HCT116 (cell line): ENCODE measurements at regions not wholly inside any gene's neighbourhood (a gene's known extent, or its start where the extent isn't known, plus 50 kb on each side); places are given as distances from the start of the nearest gene placed in this dataset.

Experiments
- ATAC-seq: fragments of 200-7000 bp; cut with Tn5 transposase; 2 replicates; pipeline ENCODE4 v1.9.1; 2020; ENCODE audit warnings: mild to moderate bottlenecking, moderate library complexity
- BruUV-seq: library from RNA; stranded (reverse); fragments of 400-500 nt; replicated peaks from 2 replicates; lab custom pipeline; 2021; lab: Mats Ljungman, UMichigan
- CTCF ChIA-PET: fragments of 300-600 bp; sonication (Branson Sonifier 250); formaldehyde crosslinking; loops from one replicate; lab custom pipeline; 2021; ENCODE audit warnings: antibody characterized with exemption; lab: Charles Lee
- POLR2A ChIA-PET: fragments of 300-600, 350-600 bp; sonication (Branson Sonifier 250); formaldehyde crosslinking; loops from one replicate; lab custom pipeline; 2021; ENCODE audit warnings: antibody characterized with exemption; lab: Charles Lee
- RAD21 ChIA-PET, 2 experiments: fragments of 300-600 bp; sonication (Branson Sonifier 250); formaldehyde crosslinking; loops; one replicate each; lab custom pipeline; 2023; ENCODE audit warnings: low total read pairs in 2 of 2; ENCODE audit not compliant: uncharacterized antibody in 2 of 2, unreplicated experiment in 2 of 2, low non-redundant PET in 1 of 2; lab: Charles Lee
- DNase-seq: peaks from one replicate; pipeline ENCODE4 v3.0.0-alpha.2; 2010; ENCODE audit warnings: low read depth, low spot score
- H2AFZ ChIP-seq: fragments of 200-600 bp; shearing (Covaris generic), sonication (generic); 2 replicates; pipeline ENCODE4 v1.6.1; 2017; ENCODE audit warnings: low read depth, mixed run types, mixed read lengths, antibody characterized with exemption, low read length; ENCODE audit not compliant: poor library complexity, severe bottlenecking
- H3K27ac ChIP-seq: 2 replicates; pipeline ENCODE4 v1.5.1; 2012; ENCODE audit warnings: low read depth, low read length
- H3K27me3 ChIP-seq: fragments of 200-600 bp; sonication (generic); 2 replicates; pipeline ENCODE4 v1.6.1; 2016; ENCODE audit warnings: mixed run types, low read length, mixed read lengths; ENCODE audit not compliant: insufficient read depth
- H3K36me3 ChIP-seq, 2 experiments: fragments of 200-500 bp in 1 of 2; fragments of 200-600 bp in 1 of 2; sonication (Bioruptor generic) in 1 of 2; sonication (generic) in 1 of 2; 2 replicates each; pipeline versions ENCODE4 v1.5.1 to v1.6.1; 2014 to 2016; ENCODE audit warnings: low read length in 2 of 2, inconsistent platforms in 1 of 2, mixed read lengths in 1 of 2, mixed run types in 1 of 2; ENCODE audit not compliant: insufficient read depth in 2 of 2, control insufficient read depth in 1 of 2
- H3K4me1 ChIP-seq, 2 experiments: fragments of 200-600 bp in 1 of 2; sonication (generic) in 1 of 2; 2 replicates each; pipeline versions ENCODE4 v1.5.1 to v1.6.1; 2012 to 2017; ENCODE audit warnings: low read length in 2 of 2, inconsistent platforms in 1 of 2, mild to moderate bottlenecking in 1 of 2, mixed read lengths in 1 of 2, mixed run types in 1 of 2, moderate library complexity in 1 of 2; ENCODE audit not compliant: insufficient read depth in 2 of 2, control insufficient read depth in 1 of 2
- H3K4me2 ChIP-seq: fragments of 200-600 bp; sonication (generic); 2 replicates; pipeline ENCODE4 v1.6.1; 2017; ENCODE audit warnings: mixed run types, low read length, mixed read lengths
- H3K4me3 ChIP-seq, 2 experiments: fragments of 200-600 bp in 1 of 2; sonication (generic) in 1 of 2; replicated peaks in 1 of 2; 2 replicates each; pipeline ENCODE4 v1.5.1; 2011 to 2016; ENCODE audit warnings: low read length in 2 of 2, control low read depth in 1 of 2, low read depth in 1 of 2, mild to moderate bottlenecking in 1 of 2, mixed read lengths in 1 of 2, mixed run types in 1 of 2
- H3K79me2 ChIP-seq: fragments of 200-600 bp; sonication (generic); 2 replicates; pipeline ENCODE4 v1.6.1; 2017; ENCODE audit warnings: mild to moderate bottlenecking, mixed run types, low read length, moderate library complexity, mixed read lengths; ENCODE audit not compliant: insufficient read depth
- H3K9ac ChIP-seq: fragments of 200-600 bp; sonication (generic); 2 replicates; pipeline ENCODE4 v1.6.1; 2016; ENCODE audit warnings: low read length, mixed read lengths
- H3K9me2 ChIP-seq: fragments of 200-600 bp; sonication (generic), shearing (Covaris generic); 2 replicates; pipeline ENCODE4 v1.6.1; 2017; ENCODE audit warnings: mixed run types, mild to moderate bottlenecking, moderate library complexity; ENCODE audit not compliant: insufficient read depth
- H3K9me3 ChIP-seq, 2 experiments: fragments of 200-500 bp in 1 of 2; fragments of 200-600 bp in 1 of 2; sonication (Bioruptor generic) in 1 of 2; sonication (generic) in 1 of 2; 2 replicates each; pipeline ENCODE4 v1.6.1; 2014 to 2017; ENCODE audit warnings: low read length in 2 of 2, mixed read lengths in 2 of 2, inconsistent platforms in 1 of 2, low read depth in 1 of 2, mild to moderate bottlenecking in 1 of 2, mixed run types in 1 of 2, moderate library complexity in 1 of 2; ENCODE audit not compliant: control insufficient read depth in 1 of 2, insufficient read depth in 1 of 2
- H4K20me1 ChIP-seq: fragments of 200-600 bp; sonication (generic), shearing (Covaris generic); 2 replicates; pipeline ENCODE4 v1.6.1; 2017; ENCODE audit warnings: mixed run types, mild to moderate bottlenecking, moderate library complexity; ENCODE audit not compliant: insufficient read depth
- CBX3 ChIP-seq: IDR thresholded peaks from 2 replicates; pipeline ENCODE4 v1.6.1; 2012; ENCODE audit warnings: low read depth
- CEBPB ChIP-seq: IDR thresholded peaks from 2 replicates; pipeline ENCODE4 v1.6.1; 2012; ENCODE audit warnings: low read depth
- EGR1 ChIP-seq: IDR thresholded peaks from 2 replicates; pipeline ENCODE4 v1.6.1; 2012; ENCODE audit warnings: low read depth
- ELF1 ChIP-seq: IDR thresholded peaks from 2 replicates; pipeline ENCODE4 v1.6.1; 2012; ENCODE audit warnings: low read depth, borderline replicate concordance
- EZH2phosphoT487 ChIP-seq: fragments of 200-600 bp; IDR thresholded peaks from 2 replicates; pipeline ENCODE4 v1.6.1; 2018; ENCODE audit warnings: antibody characterized with exemption, borderline replicate concordance
- FOSL1 ChIP-seq: IDR thresholded peaks from 2 replicates; pipeline ENCODE4 v1.6.1; 2012; ENCODE audit warnings: low read depth
- JUND ChIP-seq: IDR thresholded peaks from 2 replicates; pipeline ENCODE4 v1.6.1; 2012
- SP1 ChIP-seq: IDR thresholded peaks from 2 replicates; pipeline ENCODE4 v1.6.1; 2012; ENCODE audit warnings: low read depth
- SRF ChIP-seq: IDR thresholded peaks from 2 replicates; pipeline ENCODE4 v1.6.1; 2012; ENCODE audit warnings: low read depth
- TCF7L2 ChIP-seq: IDR thresholded peaks from 2 replicates; pipeline ENCODE4 v1.7.0; 2011; ENCODE audit warnings: borderline replicate concordance, inconsistent platforms; ENCODE audit not compliant: insufficient read depth, insufficient read length; ENCODE audit errors: extremely low read depth
- YY1 ChIP-seq: IDR thresholded peaks from 2 replicates; pipeline ENCODE4 v1.6.1; 2011; ENCODE audit warnings: low read length, low read depth, moderate library complexity, mild to moderate bottlenecking; ENCODE audit not compliant: insufficient replicate concordance; ENCODE audit errors: extremely low read depth
- ZFX ChIP-seq: fragments of 450-650 bp; IDR thresholded peaks from 2 replicates; pipeline ENCODE4 v1.6.1; 2017
- ZNF274 ChIP-seq: fragments of 200-500 bp; sonication (Bioruptor generic); IDR thresholded peaks from 2 replicates; pipeline ENCODE4 v1.6.1; 2014; ENCODE audit warnings: mild to moderate bottlenecking, low read depth, low read length, inconsistent platforms
- intact Hi-C: fragments of 100-400 bp; cut with micrococcal nuclease; formaldehyde crosslinking; loops from 2 replicates; pipeline ENCODE4 v1.10.0; 2022
- TF ChIP-seq, protein P1 (sequence below): IDR thresholded peaks from 2 replicates; pipeline ENCODE4 v1.6.1; 2012
- TF ChIP-seq, protein P2 (sequence below): IDR thresholded peaks from 2 replicates; pipeline ENCODE4 v1.6.1; 2012
- TF ChIP-seq, protein P3 (sequence below): IDR thresholded peaks from 2 replicates; pipeline ENCODE4 v1.6.1; 2012; ENCODE audit warnings: low read depth
- TF ChIP-seq, protein P4 (sequence below): IDR thresholded peaks from 2 replicates; pipeline ENCODE4 v1.6.1; 2011; ENCODE audit warnings: mild to moderate bottlenecking, low read length, moderate library complexity; ENCODE audit not compliant: insufficient replicate concordance; ENCODE audit errors: extremely low read depth
- TF ChIP-seq, protein P5 (sequence below), 3 experiments: fragments of 200-600 bp in 1 of 3; sonication (generic) in 1 of 3; IDR thresholded peaks in 2 of 3; conservative IDR thresholded peaks in 1 of 3; 2 replicates each; pipeline ENCODE4 v1.5.1; 2012 to 2017; ENCODE audit warnings: low read depth in 2 of 3, low read length in 2 of 3, antibody characterized with exemption in 1 of 3, borderline replicate concordance in 1 of 3, control low read depth in 1 of 3, mild to moderate bottlenecking in 1 of 3, mixed read lengths in 1 of 3, mixed run types in 1 of 3, moderate library complexity in 1 of 3; ENCODE audit not compliant: insufficient read depth in 1 of 3

DNA sequence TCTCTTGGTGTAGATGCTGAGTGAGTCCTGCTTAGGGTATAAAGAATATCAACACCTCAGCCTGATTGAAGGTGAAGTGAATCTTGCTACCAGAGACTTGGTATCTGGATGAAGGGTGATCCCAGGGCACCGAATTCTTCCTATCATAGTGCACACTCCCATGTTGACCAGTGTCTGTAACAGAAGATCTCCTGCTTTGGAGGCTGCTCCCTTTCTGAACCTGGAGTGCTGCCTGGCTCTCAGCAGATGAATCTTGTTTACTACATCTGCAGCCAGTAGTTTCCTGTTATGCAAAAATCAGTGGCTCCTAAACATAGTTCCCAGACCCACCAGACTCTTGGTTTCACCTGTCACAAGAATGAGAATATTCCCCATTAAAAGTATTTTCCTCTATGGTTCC lies 191.7 kb upstream of the GK2 start:
- no peak overlapping the region for H2AFZ ChIP-seq
- no peaks in the 10 kb centered on the region for H3K36me3 ChIP-seq
- no peaks in the 10 kb centered on the region for H3K9me2 ChIP-seq
- RAD21 ChIA-PET, result no interaction called here
- intact Hi-C loops, result no loop called here
- CTCF ChIA-PET, result no interaction called here
- DNase-seq (no peak), ATAC-seq (no peak)
- POLR2A ChIA-PET, result no interaction called here
- H3K79me2 ChIP-seq, result no peaks in the 10 kb centered on the region
- no peak overlapping the region for H3K4me2 ChIP-seq
- no peak overlapping the region for H3K27ac ChIP-seq
- no peak overlapping the region for H3K4me3 ChIP-seq
- no peaks in the 10 kb centered on the region for H4K20me1 ChIP-seq
- BruUV-seq, result no TSS peak
- H3K4me1 ChIP-seq, result no peaks in the 10 kb centered on the region
- H3K27me3 ChIP-seq, result peaks cover 13% of the 10 kb centered on the region; the same call in 1 of the 2 replicates
- H3K9ac ChIP-seq, result no peak overlapping the region
- TF ChIP-seq JUND, result no peak
- TF ChIP-seq, protein P1, sequence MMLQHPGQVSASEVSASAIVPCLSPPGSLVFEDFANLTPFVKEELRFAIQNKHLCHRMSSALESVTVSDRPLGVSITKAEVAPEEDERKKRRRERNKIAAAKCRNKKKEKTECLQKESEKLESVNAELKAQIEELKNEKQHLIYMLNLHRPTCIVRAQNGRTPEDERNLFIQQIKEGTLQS, result no peak
- TF ChIP-seq CEBPB, result no peak
- TF ChIP-seq, protein P2, sequence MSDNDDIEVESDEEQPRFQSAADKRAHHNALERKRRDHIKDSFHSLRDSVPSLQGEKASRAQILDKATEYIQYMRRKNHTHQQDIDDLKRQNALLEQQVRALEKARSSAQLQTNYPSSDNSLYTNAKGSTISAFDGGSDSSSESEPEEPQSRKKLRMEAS, result no peak
- no peak for TF ChIP-seq EZH2phosphoT487
- TF ChIP-seq SP1, result no peak
- TF ChIP-seq SRF, result no peak
- TF ChIP-seq ELF1, result no peak
- TF ChIP-seq, protein P3, sequence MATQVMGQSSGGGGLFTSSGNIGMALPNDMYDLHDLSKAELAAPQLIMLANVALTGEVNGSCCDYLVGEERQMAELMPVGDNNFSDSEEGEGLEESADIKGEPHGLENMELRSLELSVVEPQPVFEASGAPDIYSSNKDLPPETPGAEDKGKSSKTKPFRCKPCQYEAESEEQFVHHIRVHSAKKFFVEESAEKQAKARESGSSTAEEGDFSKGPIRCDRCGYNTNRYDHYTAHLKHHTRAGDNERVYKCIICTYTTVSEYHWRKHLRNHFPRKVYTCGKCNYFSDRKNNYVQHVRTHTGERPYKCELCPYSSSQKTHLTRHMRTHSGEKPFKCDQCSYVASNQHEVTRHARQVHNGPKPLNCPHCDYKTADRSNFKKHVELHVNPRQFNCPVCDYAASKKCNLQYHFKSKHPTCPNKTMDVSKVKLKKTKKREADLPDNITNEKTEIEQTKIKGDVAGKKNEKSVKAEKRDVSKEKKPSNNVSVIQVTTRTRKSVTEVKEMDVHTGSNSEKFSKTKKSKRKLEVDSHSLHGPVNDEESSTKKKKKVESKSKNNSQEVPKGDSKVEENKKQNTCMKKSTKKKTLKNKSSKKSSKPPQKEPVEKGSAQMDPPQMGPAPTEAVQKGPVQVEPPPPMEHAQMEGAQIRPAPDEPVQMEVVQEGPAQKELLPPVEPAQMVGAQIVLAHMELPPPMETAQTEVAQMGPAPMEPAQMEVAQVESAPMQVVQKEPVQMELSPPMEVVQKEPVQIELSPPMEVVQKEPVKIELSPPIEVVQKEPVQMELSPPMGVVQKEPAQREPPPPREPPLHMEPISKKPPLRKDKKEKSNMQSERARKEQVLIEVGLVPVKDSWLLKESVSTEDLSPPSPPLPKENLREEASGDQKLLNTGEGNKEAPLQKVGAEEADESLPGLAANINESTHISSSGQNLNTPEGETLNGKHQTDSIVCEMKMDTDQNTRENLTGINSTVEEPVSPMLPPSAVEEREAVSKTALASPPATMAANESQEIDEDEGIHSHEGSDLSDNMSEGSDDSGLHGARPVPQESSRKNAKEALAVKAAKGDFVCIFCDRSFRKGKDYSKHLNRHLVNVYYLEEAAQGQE, result no peak
- TF ChIP-seq, protein P4, sequence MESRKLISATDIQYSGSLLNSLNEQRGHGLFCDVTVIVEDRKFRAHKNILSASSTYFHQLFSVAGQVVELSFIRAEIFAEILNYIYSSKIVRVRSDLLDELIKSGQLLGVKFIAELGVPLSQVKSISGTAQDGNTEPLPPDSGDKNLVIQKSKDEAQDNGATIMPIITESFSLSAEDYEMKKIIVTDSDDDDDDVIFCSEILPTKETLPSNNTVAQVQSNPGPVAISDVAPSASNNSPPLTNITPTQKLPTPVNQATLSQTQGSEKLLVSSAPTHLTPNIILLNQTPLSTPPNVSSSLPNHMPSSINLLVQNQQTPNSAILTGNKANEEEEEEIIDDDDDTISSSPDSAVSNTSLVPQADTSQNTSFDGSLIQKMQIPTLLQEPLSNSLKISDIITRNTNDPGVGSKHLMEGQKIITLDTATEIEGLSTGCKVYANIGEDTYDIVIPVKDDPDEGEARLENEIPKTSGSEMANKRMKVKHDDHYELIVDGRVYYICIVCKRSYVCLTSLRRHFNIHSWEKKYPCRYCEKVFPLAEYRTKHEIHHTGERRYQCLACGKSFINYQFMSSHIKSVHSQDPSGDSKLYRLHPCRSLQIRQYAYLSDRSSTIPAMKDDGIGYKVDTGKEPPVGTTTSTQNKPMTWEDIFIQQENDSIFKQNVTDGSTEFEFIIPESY, result no peak
- no peak for TF ChIP-seq EGR1
- no peak for TF ChIP-seq TCF7L2
- TF ChIP-seq FOSL1, result no peak
- TF ChIP-seq ZFX, result no peak
- no peak for TF ChIP-seq ZNF274
- TF ChIP-seq, protein P5, sequence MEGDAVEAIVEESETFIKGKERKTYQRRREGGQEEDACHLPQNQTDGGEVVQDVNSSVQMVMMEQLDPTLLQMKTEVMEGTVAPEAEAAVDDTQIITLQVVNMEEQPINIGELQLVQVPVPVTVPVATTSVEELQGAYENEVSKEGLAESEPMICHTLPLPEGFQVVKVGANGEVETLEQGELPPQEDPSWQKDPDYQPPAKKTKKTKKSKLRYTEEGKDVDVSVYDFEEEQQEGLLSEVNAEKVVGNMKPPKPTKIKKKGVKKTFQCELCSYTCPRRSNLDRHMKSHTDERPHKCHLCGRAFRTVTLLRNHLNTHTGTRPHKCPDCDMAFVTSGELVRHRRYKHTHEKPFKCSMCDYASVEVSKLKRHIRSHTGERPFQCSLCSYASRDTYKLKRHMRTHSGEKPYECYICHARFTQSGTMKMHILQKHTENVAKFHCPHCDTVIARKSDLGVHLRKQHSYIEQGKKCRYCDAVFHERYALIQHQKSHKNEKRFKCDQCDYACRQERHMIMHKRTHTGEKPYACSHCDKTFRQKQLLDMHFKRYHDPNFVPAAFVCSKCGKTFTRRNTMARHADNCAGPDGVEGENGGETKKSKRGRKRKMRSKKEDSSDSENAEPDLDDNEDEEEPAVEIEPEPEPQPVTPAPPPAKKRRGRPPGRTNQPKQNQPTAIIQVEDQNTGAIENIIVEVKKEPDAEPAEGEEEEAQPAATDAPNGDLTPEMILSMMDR (IDR thresholded peaks at IDR 0.05 in 2 of 3, conservative IDR thresholded peaks at IDR 0.05 in 1 of 3; ENCODE audit: borderline replicate concordance in 1 of 3, insufficient read depth in 1 of 3, low read depth in 2 of 3, low read length in 2 of 3), result no peak
- no peak for TF ChIP-seq CBX3
- TF ChIP-seq YY1, result no peak
- H3K9me3 ChIP-seq, result no peaks in the 10 kb centered on the region
